ENCODE measurements at regions not wholly inside any gene's neighbourhood (a gene's known extent, or its start where the extent isn't known, plus 50 kb on each side); places are given as distances from the start of the nearest gene placed in this dataset.

DNA sequence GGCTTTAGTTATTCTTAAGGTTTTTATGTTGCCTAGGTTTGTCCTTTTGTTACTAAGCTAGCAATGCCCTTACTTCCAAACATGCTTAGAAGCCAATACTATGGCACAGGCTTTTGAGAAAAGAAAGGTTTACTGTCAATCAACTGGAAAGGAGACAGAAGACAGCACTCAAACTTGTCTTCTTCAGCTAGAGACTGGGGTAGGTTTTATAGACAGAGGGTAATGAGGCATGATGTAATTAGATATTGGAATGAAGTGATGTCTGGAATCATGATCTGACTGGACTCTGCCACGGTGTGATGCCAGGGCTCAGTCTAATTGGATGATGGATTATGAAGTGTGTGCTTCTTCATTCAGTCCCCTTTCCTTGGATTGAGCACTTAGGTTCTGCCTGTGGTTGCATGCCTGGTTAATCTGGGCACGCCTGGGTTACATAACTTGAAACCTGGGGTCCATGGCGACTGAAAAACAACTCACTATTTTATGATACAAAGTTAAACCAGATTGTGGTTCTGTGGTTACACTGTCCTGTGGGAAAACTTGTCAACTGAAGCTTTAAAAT is 625.8 kb downstream of the BRINP3 start:
- no peak for DNase-seq

DNA sequence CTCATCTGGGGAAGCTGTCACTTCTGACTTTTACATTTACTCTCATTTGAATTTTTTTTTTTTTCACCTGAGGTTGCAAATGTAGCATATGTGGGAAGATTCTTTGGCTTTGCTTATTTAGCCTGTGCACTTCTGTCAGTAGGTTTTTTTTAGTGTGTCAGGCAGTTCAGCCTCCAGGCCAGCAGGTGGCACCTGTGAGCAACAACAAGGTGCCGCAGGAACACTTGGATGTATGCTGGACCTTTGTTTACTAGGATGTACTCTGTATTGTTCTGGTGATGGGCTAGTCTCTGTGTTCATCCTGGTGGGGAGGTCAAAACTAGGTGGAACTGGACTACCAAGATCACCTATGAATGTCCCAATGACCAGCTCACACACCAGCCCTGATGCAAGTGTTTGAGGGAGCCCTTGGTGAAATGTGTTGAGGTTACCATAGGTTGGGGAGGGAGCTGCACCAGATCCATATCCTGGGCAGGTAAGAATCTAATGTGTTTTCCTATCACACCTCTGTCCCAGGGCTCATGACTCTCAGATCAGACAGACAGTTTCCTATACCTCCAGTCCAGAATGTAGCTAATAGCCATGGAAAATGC is 618.2 kb downstream of the BRINP3 start:
- no peak for DNase-seq

DNA sequence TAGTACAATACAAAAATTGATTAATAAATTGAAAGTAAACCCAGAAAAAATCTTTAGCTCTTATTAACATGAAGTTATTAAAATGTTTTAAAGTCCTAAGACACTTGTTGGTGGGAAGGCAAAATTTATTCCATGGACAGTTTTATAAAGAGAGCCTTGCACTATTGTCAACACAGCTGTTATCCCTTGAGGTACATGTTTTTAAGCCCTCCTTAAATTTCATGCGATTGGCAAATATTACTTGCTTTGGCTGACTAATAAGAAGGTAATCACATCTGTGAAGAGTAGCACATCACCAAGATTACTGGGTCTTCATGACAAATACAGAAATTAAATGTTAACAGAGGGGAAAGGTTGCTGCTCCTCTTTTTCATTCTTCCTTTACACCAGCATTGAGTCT is 611.1 kb downstream of the BRINP3 start:
- DNase-seq = no peak

DNA sequence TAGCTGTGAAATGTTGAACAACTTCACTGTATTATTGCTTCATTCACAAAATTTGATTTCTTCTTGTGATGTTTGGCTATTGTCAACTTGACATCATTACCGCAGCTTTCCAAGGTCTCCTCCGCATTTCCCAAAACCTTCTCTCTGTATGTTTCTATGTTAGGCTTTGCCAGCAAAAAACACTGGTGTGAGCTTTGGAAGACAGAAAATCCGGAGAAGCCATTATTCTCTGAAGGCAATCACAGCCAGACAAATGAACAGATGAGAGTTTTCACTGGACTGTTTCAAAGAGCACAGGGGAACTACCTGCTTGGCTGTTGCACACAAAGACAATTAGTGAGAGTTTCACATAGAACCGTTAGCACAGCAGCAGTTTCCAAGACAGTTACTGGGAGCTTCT is 609.6 kb downstream of the BRINP3 start:
- no peak for DNase-seq

DNA sequence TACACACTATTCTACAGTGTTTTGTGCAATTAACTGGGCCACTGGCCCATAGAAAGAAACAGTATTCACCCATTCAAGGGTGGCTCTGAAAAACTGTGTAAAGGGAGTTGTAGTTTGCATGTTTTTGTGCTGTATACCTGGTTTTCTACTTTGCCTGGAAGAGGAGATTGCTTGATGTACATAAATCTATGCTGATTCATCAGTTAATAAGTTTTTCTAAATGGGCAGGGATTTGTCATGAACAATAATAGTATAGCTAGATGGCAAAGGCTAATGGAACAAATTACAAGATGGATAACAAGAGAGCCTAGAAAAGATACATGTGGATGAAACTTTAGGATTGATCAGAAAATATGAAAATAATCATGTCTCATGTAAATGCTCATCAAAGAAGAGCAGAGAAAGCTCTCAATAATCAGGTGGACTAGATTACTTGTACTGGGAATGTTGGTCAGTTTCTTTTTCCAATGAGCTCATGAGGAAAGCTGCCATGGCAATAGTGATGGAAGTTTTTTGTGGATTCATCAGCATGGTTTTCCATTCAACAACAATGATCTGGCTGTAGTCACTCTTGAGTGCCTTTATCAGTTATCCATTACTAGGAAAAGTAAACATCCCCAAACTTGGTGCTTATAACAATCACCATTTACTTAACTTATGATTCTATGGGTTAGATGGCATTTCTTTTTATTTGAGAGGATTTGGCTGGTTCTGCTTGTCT is 602.8 kb downstream of the BRINP3 start:
- no peak for DNase-seq

DNA sequence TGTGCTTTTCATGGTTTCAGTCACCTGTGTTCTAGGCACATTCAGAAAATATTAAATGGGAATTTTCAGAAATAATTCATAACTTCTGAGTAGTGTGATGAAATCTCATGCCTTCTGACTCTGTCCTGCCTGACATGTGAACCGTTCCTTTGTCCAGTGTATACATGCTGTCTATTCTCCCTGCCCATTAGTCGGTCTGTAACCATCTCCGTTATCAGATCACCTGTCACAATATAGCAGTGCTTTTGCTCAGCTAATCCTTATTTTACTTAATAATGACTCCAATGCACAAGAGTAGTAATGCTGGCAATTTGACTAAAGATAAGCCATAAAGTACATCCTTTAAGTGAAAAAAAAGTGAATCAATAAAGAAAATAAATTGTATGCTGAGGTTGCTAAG is 597.5 kb downstream of the BRINP3 start:
- no peak for DNase-seq

DNA sequence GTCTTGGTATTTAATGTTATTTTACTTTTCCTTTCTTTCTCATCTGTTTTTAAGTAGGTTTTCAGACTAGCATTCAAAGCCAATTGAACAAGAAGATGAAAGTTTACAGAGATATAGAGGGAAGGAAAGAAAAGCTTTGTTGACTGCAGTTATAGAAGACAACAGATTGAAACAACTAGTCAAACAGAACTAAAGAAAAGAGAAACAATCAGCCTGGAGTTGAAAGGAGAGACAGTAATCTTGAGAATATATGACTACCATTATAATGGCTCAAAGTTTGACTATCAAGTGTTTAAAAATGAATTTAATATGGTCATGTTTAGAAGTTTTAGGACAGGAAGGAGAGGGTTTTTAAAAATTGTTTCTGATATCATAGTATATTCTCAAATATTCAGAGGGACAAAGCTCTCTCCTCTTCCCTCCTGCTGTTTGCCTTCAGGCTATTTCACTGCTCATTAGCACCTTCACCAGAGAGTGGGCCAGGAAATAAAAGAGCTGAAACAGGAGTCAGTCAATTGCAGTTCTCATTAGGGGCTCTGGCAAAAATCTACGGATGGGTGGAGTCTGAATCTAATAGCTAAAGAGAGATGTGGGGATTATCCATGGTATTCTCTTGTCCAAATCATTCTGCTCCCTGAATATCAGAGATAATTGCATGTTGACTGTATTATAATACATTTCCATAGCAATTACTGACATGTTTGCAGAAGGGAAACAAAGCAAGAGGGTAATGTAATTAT is 577.8 kb downstream of the BRINP3 start:
- DNase-seq = peak; percentile 84

DNA sequence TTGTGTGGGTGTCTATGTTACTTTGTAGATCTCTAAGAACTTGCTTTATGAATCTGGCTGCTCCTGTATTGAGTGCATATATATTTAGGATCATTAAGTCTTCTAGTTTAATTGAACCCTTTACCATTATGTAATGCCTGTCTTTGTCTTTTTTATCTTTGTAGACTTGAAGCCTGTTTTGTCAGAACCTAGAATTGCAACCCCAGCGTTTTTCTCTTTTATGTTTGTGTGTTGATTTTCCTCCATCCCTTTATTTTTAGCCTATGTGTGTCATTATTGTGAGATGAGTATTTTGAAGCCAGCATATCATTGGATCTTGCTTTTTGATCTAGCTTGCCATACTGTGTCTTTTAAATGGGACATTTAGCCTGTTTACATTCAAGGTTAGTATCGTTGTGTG is 573.2 kb downstream of the BRINP3 start:
- DNase-seq = no peak

DNA sequence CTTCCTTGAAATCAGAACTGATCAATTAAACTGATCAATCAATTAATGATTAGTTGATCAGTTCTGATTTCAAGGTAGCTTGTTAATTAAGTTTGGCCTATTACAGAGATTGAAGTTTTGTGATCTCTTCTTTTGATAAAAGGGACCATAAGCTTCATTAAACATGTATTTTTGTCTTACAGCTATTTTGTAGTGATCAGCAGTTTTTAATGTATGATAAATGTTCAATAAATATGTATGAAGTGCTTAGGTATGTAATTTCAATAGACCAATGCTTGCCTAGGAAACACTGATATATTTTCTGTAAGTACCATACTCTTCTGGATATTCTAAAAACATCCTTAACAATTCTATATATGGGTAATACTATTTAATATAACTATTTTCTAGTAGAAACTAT is 569.6 kb downstream of the BRINP3 start:
- DNase-seq = no peak

DNA sequence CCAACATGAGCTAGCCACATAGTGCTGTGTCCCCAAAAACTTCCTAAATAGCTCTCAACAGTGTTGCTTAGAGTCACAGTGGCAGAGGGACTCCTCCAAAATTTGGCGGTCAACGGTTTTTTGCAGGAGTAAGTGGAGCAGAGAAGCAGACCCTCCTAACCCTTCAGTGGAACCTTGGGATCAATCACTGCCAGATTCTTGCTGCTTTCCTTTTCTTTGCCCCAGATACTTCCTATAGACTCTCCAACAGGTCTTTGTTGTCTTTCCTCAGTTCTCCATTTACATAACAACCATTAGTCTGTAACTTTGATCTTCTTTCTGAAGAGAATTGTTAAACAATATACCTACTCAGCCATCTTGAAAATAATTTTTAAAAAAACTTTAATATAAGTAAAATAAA is 556.1 kb downstream of the BRINP3 start:
- no peak for DNase-seq

DNA sequence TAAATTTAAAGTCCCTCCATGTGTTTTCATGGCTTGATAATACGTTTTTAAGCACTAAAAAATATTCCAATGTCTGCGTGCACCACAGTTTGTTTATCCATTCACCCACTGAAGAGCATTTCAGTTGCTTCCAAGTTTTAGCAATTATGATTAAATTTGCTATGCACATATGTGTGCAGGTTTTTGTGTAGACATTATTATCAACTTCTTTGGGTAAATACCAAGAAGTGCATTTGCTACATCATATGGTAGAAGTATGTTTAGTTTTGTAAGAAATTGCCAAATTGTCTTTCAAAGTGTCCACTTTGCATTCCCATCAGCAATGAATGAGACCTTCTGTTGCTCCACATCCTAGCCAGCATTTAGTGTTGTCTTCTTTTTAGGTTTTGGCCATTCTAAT is 550.0 kb downstream of the BRINP3 start:
- DNase-seq = no peak

DNA sequence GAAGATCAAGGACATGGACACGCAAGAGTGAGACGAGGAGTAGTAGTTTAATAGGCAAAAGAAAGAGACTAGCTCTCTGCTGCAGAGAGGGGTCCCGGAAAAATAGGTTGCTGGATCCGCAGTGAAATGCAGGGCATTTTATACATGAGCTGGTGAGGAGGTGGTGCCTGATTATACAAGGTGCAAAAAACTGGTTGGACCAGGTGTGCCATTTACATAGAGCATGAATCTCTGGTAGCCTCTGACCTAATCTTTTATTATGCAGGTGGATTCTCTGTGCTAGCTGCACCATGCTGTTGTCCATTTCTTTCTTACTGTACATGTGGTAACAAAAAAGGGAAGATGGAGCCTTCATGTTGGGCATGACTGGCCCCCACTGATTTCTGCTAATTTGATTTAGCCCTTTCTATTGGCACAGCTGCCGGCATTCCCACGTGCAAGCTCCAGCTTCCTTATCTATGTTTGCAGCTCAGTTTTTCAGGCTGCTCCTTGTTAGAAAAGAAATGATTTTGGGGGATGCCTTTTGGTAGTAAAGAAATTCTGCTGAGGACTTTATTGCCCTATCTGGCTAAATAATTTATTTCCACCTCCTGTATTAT is 548.1 kb downstream of the BRINP3 start:
- peak; percentile 28 for DNase-seq

DNA sequence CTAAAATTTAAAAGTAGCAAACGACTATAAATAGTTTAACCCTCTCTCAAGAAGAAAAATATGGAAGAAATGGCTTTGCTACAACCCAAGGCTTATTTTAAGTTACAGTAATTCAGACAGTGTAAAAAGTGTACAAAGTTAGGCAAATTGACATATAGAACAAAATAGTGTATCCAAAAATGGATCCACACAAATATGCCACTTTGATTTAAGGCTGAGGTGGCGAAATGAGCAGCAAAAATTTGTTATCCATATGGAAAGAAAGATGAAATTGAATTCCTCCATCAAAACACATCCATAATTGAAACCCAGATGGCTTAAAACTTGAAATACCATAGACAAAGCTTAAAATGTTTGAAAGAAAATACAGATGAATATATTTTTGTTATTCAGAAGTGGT is 540.8 kb downstream of the BRINP3 start:
- DNase-seq = no peak

DNA sequence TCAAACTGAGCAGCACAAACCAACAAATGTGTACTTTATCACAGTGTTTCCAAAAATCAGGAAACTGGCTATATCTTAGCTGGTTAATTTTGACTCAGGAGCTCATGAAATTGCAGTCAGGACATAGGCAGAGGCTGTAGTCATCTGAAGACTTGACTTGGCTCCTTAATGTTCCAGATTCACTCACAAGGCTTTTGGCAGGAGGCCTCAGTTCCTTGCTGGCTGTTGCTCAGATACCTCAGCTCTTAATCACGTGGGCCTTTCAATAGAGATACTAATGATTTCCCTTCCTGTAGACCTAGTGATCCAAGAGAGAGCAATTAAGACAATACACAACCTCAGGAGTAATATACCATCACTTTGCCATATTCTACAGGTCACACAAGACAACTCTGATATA is 537.7 kb downstream of the BRINP3 start:
- DNase-seq = no peak

DNA sequence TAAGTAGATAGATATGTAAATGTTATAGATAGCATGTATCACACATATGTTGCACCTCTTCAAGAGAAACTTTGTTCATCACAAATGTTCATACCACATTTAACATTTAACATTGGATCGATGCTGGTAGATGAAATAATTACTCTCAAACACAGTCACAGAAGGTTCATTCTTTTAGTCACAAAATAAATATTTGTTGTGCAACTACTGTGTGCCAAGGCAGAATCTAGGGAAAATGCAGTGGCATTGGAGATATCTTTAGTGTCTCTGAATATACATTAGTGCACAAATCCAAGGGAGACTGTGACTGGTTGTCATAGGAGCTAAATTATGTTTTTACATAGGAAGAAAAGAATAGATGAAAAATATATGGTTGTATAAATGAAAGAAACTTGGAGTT is 535.7 kb downstream of the BRINP3 start:
- DNase-seq = no peak

DNA sequence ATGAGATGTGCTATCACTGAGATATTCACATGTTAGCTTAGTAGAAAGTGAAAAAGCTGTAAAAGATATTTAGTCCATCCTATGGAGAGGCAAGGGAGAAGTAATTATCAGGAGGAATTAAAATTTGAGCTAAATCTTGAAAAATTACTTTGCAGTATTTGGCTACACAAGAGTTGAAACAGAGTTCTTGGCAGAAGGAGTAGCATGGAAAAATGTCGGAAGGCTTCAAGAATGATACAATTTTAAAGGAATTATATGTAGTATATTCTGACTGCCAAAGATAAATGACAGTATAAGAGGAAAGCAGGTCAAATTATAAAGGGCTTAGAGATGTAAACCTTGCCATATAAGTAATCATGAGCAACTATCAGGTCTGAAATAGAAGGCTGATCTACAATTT is 518.9 kb downstream of the BRINP3 start:
- no peak for DNase-seq

DNA sequence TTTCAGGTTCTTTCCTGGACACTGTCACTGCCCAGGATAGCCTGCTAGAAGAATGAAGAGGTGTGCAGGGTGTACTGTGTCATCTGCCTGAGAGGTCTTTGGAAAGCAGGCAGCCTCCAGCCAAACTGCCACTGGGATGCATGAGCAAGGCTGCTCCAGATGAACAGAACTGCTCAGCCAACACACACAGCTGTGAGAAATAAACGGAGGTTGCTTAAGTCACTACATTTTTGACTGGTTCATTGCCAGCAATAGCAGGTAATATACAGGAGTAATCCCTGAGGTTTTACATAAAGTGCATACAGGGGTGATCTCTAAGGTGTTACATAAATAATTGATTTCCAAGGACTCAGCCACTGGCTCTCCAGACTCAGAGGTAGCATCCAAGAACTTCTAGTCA is 516.9 kb downstream of the BRINP3 start:
- DNase-seq = no peak

DNA sequence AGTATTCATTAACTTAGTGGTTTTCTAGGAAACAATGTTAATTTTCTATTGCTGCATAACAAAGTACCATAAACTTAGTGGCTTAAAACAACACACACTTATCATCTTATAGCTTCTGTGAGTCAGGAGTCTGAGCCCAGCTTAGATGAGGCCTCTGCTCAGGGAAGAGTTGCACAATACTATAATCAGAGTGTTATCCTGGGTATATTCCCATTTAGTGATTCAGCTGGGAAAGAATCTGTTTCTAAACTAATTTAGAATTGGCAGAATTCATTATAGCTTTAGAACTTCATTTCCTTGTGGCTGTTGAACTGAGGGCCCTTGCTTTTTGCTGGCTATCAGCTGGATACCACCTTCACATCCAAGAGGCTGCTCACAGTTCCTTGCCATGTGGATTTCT is 515.5 kb downstream of the BRINP3 start:
- DNase-seq = no peak

DNA sequence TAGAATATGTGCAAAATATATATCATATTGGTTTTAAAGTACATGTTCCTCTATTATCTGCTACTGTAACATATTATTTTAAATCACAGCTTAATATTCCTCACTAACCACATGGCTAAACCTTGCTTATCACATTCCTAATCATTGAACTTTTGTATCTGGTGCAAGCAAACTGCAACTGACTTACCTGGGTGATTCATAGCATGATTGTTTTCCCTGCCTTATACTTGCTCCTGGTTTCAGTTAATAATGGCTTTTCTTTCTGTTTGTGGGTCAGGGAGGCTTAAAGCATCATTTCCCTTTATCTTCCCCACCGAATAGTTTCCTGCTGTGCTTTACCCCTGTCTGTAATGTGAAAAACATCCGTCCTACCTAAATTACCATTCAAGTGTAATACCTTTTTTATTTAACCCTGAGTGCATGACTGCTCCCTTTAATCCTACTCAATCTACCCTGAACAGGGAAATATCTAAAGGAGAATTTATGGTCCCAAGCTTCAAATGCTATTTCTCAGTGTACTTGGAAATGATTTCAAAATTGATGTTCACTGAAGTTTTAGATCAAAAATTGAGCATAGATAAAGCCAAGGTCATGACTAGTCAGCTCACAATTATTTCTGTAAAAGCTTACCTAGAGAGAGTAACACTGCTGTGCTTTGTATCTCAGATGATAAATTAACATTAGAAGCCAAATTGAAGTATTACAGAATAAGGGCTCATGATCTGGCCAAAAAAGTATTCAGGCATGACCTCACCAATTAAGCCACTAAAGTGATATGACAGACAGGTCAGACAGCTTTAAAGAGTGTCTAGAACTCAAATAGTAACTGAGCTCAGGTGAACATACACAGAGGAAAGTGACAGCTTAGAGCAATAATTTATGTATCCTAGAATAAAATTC is 507.1 kb downstream of the BRINP3 start:
- peak; percentile 65 for DNase-seq

DNA sequence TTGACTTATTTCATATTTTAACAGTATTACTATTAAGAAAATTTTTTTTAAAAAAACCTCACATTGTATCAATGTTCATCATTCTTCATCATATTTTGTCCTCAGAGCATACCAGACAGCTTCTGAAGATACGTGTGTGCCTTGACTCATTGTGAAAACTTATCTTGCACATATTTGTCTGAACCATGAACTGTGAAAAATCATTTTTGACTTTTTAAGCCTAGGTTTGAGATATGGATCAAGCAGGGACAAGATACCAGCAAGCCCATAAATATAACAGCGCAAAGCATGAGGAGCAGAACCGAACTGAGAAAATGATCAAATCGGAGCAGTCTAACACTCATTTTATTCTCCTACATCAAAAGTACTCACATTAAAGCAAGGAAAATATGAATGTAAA is 506.0 kb downstream of the BRINP3 start:
- DNase-seq = no peak

DNA sequence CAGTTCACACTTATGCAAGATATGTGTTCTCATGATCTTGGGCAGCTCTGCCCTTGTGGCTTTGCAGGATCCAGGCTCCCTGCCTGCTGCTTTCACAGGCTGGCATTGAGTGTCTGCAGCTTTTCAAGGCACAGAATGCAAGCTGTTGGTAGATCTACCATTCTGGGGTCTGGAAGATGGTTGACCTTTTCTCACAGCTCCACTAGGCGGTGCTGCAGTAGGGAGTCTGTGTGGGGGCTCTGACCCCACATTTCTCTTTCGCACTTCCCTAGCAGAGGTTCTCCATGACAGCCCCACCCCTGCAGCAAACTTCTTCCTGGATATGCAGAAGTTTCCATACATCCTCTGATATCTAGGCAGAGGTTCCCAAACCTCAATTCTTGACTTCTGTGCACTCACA is 500.5 kb downstream of the BRINP3 start:
- DNase-seq = no peak

DNA sequence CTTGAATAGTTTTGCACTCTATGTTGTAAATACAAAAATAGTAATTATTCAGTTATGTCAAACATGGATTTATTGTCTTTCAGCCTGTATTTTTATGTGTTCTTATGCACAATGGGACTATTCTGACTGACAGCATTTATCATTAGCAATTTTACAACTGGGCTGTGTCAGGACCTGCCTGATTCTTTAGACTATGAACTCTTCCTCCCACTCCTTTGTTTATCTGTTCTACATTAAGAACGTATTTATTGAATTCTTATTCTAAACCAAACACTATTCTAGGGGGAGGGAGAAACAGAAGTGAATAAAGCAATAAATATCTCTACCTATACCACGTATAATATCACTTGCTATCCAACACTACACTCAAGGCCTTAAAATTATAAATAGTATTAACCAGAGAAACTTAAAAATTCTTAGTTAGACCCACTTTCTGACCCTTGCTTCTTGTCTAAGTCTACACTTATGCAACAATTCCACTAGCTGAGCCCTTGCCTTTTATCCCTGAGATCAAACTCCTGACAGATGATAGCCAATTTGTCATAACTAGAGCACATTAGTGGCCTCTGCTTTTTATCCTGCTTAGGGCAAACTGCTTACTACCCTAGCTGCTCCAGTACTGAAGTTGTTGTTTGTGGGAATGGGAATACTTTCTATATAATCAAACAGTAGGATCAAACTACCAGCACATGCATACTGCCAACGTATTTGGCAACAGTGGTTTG is 494.3 kb downstream of the BRINP3 start:
- DNase-seq = no peak
